Astrocyte of the spinal cord (primary cell): ENCODE measurements at regions not wholly inside any gene's neighbourhood (a gene's known extent, or its start where the extent isn't known, plus 50 kb on each side); places are given as distances from the start of the nearest gene placed in this dataset.
A peak's percentile ranks its signal among the peaks of the same experiment; 100 is the strongest.

ENCODE experiments used
- DNase-seq: peaks from one replicate; pipeline ENCODE4 v3.0.0; 2011; ENCODE audit warnings: low read depth, low spot score
- H3K4me3 ChIP-seq: 2 replicates; pipeline ENCODE4 v1.5.1; 2011; ENCODE audit warnings: low read depth, mild to moderate bottlenecking, low read length, moderate library complexity
- in situ Hi-C: cut with HindIII; loops from 2 replicates; pipeline ENCODE4 v1.10.0; 2017; ENCODE audit warnings: low sequenced_read_pairs
- TF ChIP-seq, protein P1 (sequence below): IDR thresholded peaks from 2 replicates; pipeline ENCODE4 v1.5.1; 2012; ENCODE audit warnings: low read depth, mild to moderate bottlenecking, low read length, inconsistent platforms

DNA sequence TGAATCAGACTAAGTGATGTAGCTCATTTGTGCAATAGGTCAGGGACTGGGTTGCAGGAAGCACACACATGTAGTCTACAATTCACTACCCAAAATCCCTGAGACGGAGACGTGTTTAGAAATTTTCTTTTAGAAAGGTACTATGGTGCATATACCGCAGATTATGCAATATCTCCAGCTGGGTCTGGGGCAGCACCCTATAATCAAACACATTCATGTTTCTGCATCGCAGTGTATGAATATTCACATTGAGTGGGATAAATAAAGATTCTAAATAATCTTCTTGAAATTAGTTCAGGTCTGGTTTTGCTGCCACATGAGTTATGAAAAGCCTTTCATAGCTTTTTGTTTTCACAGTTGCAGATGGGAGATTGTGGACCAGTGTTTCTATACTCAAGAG, 395.7 kb upstream of the FANCL start:
- TF ChIP-seq, protein P1, sequence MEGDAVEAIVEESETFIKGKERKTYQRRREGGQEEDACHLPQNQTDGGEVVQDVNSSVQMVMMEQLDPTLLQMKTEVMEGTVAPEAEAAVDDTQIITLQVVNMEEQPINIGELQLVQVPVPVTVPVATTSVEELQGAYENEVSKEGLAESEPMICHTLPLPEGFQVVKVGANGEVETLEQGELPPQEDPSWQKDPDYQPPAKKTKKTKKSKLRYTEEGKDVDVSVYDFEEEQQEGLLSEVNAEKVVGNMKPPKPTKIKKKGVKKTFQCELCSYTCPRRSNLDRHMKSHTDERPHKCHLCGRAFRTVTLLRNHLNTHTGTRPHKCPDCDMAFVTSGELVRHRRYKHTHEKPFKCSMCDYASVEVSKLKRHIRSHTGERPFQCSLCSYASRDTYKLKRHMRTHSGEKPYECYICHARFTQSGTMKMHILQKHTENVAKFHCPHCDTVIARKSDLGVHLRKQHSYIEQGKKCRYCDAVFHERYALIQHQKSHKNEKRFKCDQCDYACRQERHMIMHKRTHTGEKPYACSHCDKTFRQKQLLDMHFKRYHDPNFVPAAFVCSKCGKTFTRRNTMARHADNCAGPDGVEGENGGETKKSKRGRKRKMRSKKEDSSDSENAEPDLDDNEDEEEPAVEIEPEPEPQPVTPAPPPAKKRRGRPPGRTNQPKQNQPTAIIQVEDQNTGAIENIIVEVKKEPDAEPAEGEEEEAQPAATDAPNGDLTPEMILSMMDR, result no peak
- H3K4me3 ChIP-seq, result no peak overlapping the region
- DNase-seq, result no peak
- in situ Hi-C loops, result no loop called here

DNA sequence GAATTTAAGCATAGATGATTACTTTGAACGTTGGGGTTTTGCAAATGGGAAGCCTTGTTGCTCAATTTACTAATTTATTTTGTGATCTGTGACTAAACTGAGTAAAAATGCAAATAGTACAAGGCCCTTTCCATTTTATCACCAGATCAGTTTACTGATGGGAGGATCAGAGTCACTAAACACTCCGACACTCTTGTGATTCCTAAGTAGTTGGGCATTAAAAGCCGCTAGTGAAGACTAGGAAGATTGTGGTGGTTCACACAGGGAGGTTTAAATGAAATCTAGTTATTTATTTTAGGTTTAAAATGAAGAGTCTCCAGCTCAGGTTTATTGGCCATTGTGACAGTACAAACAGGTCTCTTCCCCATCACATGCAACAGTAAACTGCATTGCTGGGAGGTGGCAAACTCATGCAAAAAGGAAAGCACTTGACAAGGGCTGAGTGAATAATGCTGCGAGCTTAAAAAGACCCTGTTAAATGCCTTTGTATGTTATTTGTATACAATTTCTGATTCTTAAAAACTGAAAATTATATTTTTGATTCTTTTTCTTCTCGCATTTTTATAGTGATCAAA, 394.8 kb upstream of the FANCL start:
- in situ Hi-C loops, result no loop called here
- no peak overlapping the region for H3K4me3 ChIP-seq
- TF ChIP-seq, protein P1, result no peak
- no peak for DNase-seq

DNA sequence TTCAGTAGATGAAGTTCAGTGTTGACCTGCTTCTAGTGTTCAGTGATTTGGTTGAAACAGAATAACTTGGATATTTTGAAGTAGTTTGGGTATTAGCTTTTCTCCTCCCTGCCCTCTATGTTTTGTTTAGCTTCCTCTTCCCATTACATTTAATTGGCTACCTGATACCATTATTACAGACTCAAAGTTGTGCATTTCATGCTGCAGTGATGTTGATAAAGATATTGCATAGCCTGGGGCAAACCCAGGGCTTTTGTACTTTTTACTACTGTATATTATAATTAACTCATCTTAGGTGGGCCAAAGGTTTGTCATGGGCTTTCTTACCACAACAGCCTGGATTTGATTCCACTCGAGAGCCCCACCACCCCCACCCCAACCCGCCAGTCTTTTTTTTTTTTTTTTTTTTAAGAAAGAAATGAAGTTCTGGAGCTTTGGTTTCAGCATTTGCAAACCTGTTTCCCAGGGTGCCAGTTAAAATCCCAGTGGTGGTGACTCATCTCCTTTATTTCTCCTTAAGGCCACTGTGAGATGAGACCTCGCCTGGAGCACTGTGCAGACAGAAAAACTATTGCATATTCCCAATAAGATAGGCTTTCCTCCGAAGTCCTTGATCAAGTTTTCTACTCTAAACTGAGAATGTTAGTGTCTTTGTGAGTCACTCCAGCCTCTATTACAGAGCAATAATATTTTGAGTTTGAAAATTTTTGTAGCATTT, 393.7 kb upstream of the FANCL start:
- DNase-seq, result peak; percentile 39
- TF ChIP-seq, protein P1, result no peak
- H3K4me3 ChIP-seq, result no peak overlapping the region
- in situ Hi-C loops, result no loop called here

- DNase-seq, result peak; percentile 55
- no peak overlapping the region for H3K4me3 ChIP-seq
- in situ Hi-C loops, result no loop called here
- TF ChIP-seq, protein P1, result no peak
Observed at GRCh38 chr2:58633613-58634365, 392.7 kb upstream of the FANCL start.

DNA sequence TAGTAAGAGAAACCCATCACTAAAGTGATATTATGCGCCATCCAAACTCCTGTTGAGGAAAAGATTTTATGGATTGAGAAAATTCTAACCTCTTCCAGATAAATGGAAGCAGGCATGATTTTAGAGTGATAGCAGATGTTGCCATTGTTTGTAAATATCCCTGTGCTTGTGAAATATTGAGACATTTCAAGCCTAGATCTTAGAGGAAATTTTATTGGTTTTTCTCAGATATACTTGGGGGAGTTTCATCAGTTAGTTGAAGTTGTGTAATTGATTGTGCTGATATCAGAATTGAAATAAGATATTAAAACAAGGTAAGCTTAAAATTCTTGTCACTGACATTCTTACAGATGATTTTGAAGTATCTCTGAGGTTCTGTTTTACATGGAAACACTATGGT, 390.9 kb upstream of the FANCL start:
- TF ChIP-seq, protein P1, result no peak
- in situ Hi-C loops, result no loop called here
- no peak overlapping the region for H3K4me3 ChIP-seq
- DNase-seq, result no peak

- no peak overlapping the region for H3K4me3 ChIP-seq
- TF ChIP-seq, protein P1, result no peak
- no peak for DNase-seq
- in situ Hi-C loops, result no loop called here
Observed at GRCh38 chr2:58629545-58630119, 388.5 kb upstream of the FANCL start.
